Mesenchymal stem cell (in vitro differentiated cells and primary cell): ENCODE measurements at regions not wholly inside any gene's neighbourhood (a gene's known extent, or its start where the extent isn't known, plus 50 kb on each side); places are given as distances from the start of the nearest gene placed in this dataset.

Experiments used
- DNase-seq: peaks from one replicate; pipeline ENCODE4 v3.0.0-alpha.2; 2013
- H2AFZ ChIP-seq: one replicate; pipeline ENCODE4 v1.6.1; 2013; ENCODE audit warnings: low read depth, mild to moderate bottlenecking, control low read depth, inconsistent platforms, low read length, moderate library complexity
- H2AK5ac ChIP-seq: 2 replicates; pipeline ENCODE4 v1.6.1; 2013; ENCODE audit warnings: low read length, moderate library complexity, mild to moderate bottlenecking, inconsistent platforms; ENCODE audit not compliant: severe bottlenecking
- H2BK120ac ChIP-seq: one replicate; pipeline ENCODE4 v1.6.1; 2013; ENCODE audit warnings: low read depth, mild to moderate bottlenecking, inconsistent platforms, low read length, moderate library complexity
- H2BK12ac ChIP-seq, 2 experiments: one replicate each; pipeline ENCODE4 v1.6.1; 2013; ENCODE audit warnings: inconsistent platforms in 2 of 2, low read length in 2 of 2, mild to moderate bottlenecking in 2 of 2, moderate library complexity in 2 of 2, control low read depth in 1 of 2
- H2BK15ac ChIP-seq: one replicate; pipeline ENCODE4 v1.6.1; 2013; ENCODE audit warnings: mild to moderate bottlenecking, low read depth, inconsistent platforms; ENCODE audit not compliant: poor library complexity, severe bottlenecking
- H2BK5ac ChIP-seq: 2 replicates; pipeline ENCODE4 v1.6.1; 2013; ENCODE audit warnings: low read depth, mild to moderate bottlenecking, low read length, control low read depth, inconsistent platforms; ENCODE audit not compliant: poor library complexity, severe bottlenecking
- H3K14ac ChIP-seq, 2 experiments: one replicate each; pipeline ENCODE4 v1.6.1; 2013; ENCODE audit warnings: inconsistent platforms in 2 of 2, low read length in 2 of 2, control low read depth in 1 of 2, mild to moderate bottlenecking in 1 of 2, moderate library complexity in 1 of 2
- H3K18ac ChIP-seq, 2 experiments: one replicate each; pipeline ENCODE4 v1.6.1; 2013; ENCODE audit warnings: inconsistent platforms in 2 of 2, low read length in 2 of 2, control low read depth in 1 of 2, low read depth in 1 of 2, mild to moderate bottlenecking in 1 of 2
- H3K23ac ChIP-seq, 2 experiments: one replicate each; pipeline ENCODE4 v1.6.1; 2013; ENCODE audit warnings: inconsistent platforms in 2 of 2, low read length in 2 of 2, mild to moderate bottlenecking in 2 of 2, moderate library complexity in 2 of 2, control low read depth in 1 of 2
- H3K27ac ChIP-seq: 2 replicates; pipeline ENCODE4 v1.5.1; 2013; ENCODE audit warnings: mild to moderate bottlenecking, moderate library complexity, low read length, control low read depth, inconsistent platforms; ENCODE audit not compliant: poor library complexity, severe bottlenecking
- H3K27me3 ChIP-seq, 2 experiments: 2 replicates each; pipeline versions ENCODE4 v1.6.1 to v1.7.0; 2013; ENCODE audit warnings: low read length in 2 of 2, mild to moderate bottlenecking in 2 of 2, moderate library complexity in 2 of 2, control low read depth in 1 of 2, inconsistent platforms in 1 of 2; ENCODE audit not compliant: control insufficient read depth in 1 of 2, insufficient read depth in 1 of 2
- H3K36me3 ChIP-seq, 2 experiments: 2 replicates each; pipeline versions ENCODE4 v1.6.1 to v1.7.0; 2013; ENCODE audit warnings: low read length in 2 of 2, control low read depth in 1 of 2, inconsistent platforms in 1 of 2, low read depth in 1 of 2, mild to moderate bottlenecking in 1 of 2; ENCODE audit not compliant: insufficient read depth in 2 of 2, control insufficient read depth in 1 of 2
- H3K4ac ChIP-seq, 2 experiments: one replicate each; pipeline ENCODE4 v1.6.1; 2013; ENCODE audit warnings: inconsistent platforms in 2 of 2, low read length in 2 of 2, mild to moderate bottlenecking in 2 of 2, moderate library complexity in 2 of 2, control low read depth in 1 of 2, low read depth in 1 of 2
- H3K4me1 ChIP-seq: 2 replicates; pipeline ENCODE4 v1.6.1; 2013; ENCODE audit warnings: low read depth, low read length, control low read depth; ENCODE audit not compliant: control insufficient read depth, insufficient read depth
- H3K4me2 ChIP-seq: 2 replicates; pipeline ENCODE4 v1.6.1; 2013; ENCODE audit warnings: low read length, mild to moderate bottlenecking, inconsistent platforms; ENCODE audit not compliant: poor library complexity, severe bottlenecking
- H3K4me3 ChIP-seq, 2 experiments: 2 replicates each; pipeline versions ENCODE4 v1.5.1 to v1.7.0; 2013; ENCODE audit warnings: low read length in 2 of 2, mild to moderate bottlenecking in 2 of 2, control low read depth in 1 of 2, low read depth in 1 of 2; ENCODE audit not compliant: insufficient read depth in 1 of 2
- H3K79me1 ChIP-seq: replicated peaks from 2 replicates; pipeline ENCODE4 v1.6.1; 2013; ENCODE audit warnings: mild to moderate bottlenecking, control low read depth, low read length, inconsistent platforms; ENCODE audit not compliant: poor library complexity, severe bottlenecking
- H3K9ac ChIP-seq: 2 replicates; pipeline ENCODE4 v1.7.0; 2013; ENCODE audit warnings: mild to moderate bottlenecking, low read length, moderate library complexity
- H3K9me3 ChIP-seq: 2 replicates; pipeline ENCODE4 v1.7.0; 2013; ENCODE audit warnings: mild to moderate bottlenecking, low read length; ENCODE audit not compliant: control insufficient read depth
- H4K8ac ChIP-seq: one replicate; pipeline ENCODE4 v1.6.1; 2013; ENCODE audit warnings: inconsistent platforms, mild to moderate bottlenecking, low read length, moderate library complexity
- H4K91ac ChIP-seq: one replicate; pipeline ENCODE4 v1.6.1; 2013; ENCODE audit warnings: mild to moderate bottlenecking, low read length, inconsistent platforms
- WGBS: methylation state at CpG from one replicate; pipeline ENCODE4 v1.1.7; 2013; ENCODE audit warnings: mixed read lengths; 5-methylcytosine and 5-hydroxymethylcytosine counted together

DNA sequence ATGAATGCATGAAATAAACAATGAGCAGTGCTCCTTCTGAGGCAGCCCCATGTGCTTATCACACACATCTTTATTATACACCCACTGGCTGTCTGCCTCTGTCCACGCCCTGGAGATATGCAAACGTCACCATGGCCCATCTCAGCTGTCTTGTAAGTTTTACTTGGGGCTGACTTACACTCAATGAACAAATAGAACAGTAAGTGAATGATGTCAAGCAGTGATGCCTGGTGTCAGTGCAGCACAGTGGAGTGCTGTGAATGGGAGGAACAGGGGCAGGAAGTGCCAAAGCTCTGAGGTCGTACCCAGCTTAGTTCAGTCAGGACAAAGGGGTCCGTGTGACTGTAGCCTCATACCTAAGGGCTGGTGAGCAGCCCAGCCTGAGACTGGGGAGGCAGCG is 659.5 kb upstream of the HS6ST1 start:
- no peak overlapping the region for H3K27ac ChIP-seq
- H2BK120ac ChIP-seq, result no peak overlapping the region
- H2BK15ac ChIP-seq, result no peak overlapping the region
- no peak overlapping the region for H3K4ac ChIP-seq
- no peak overlapping the region for H2BK5ac ChIP-seq
- H2AFZ ChIP-seq, result no peak overlapping the region
- H3K9me3 ChIP-seq, result no peaks in the 10 kb centered on the region
- H3K18ac ChIP-seq, result no peak overlapping the region
- H4K91ac ChIP-seq, result no peak overlapping the region
- H3K4me3 ChIP-seq, result no peak overlapping the region
- H3K79me1 ChIP-seq, result no peaks in the 10 kb centered on the region
- no peak overlapping the region for H3K9ac ChIP-seq
- no peaks in the 10 kb centered on the region for H3K36me3 ChIP-seq
- H2AK5ac ChIP-seq, result no peak overlapping the region
- no peak overlapping the region for H3K23ac ChIP-seq
- 33% methylated on average over 5 of the region's 5 CpGs for WGBS
- no peak overlapping the region for H3K14ac ChIP-seq
- peak; percentile 6 for DNase-seq
- peaks cover 0 to 10% of the 10 kb centered on the region in 2 experiments for H3K27me3 ChIP-seq
- no peaks in the 10 kb centered on the region for H3K4me1 ChIP-seq
- H3K4me2 ChIP-seq, result no peak overlapping the region
- no peak overlapping the region for H2BK12ac ChIP-seq
- no peak overlapping the region for H4K8ac ChIP-seq

DNA sequence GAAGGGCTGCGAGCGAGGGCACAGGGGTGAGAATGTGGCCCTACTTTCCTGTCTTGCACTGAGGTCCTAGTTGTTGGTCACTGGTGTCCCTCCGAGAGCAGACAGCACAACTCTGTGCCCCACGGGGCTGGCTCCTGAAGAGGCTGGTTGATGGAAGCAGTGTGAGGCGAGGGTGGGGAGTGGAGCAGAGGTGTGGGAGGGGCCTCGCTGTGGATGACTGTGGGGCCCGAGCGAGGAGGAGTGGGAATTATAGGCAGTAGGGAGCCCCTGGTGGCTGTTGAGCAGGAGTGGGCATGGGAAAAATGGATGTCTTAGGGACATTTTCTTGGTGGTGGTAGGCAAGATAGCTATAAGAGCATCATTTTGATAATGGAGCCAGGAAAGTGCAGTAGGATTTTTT is 660.5 kb upstream of the HS6ST1 start:
- H3K4me3 ChIP-seq, result no peak overlapping the region
- no peak overlapping the region for H4K8ac ChIP-seq
- no peak overlapping the region for H3K4ac ChIP-seq
- H2BK12ac ChIP-seq, result no peak overlapping the region
- no peak overlapping the region for H3K4me2 ChIP-seq
- H2BK15ac ChIP-seq, result no peak overlapping the region
- H3K9me3 ChIP-seq, result no peaks in the 10 kb centered on the region
- peaks cover 0 to 10% of the 10 kb centered on the region in 2 experiments for H3K27me3 ChIP-seq
- no peak overlapping the region for H3K14ac ChIP-seq
- H3K23ac ChIP-seq, result no peak overlapping the region
- H2AFZ ChIP-seq, result no peak overlapping the region
- H3K18ac ChIP-seq, result no peak overlapping the region
- no peak overlapping the region for H3K27ac ChIP-seq
- H3K79me1 ChIP-seq, result no peaks in the 10 kb centered on the region
- H2BK120ac ChIP-seq, result no peak overlapping the region
- no peaks in the 10 kb centered on the region for H3K36me3 ChIP-seq
- H2AK5ac ChIP-seq, result no peak overlapping the region
- no peak overlapping the region for H2BK5ac ChIP-seq
- H4K91ac ChIP-seq, result no peak overlapping the region
- no peaks in the 10 kb centered on the region for H3K4me1 ChIP-seq
- no peak for DNase-seq
- WGBS, result 86% methylated on average over 8 of the region's 8 CpGs
- no peak overlapping the region for H3K9ac ChIP-seq

DNA sequence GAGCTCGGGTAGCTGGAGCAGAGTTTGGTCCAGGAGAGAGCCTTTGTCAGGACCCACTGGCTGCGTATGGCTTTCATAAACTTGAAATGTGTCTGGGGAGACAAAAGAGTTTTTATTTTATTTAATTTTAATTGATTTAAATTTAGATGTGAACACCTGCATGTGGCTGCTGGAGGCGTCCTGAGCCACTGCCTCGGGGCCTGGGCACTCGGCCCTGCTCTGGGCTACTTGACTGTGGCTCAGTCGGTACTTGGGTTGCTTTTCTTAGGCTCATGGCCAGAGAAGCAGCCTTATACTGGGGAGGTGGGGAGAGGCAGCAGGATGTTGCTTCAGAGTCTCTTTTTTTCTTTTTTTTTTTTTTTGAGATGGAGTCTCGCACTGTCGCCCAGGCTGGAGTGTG is 661.8 kb upstream of the HS6ST1 start:
- Histone ChIP-seq H4K91ac (no peak overlapping the region), H3K23ac (no peak overlapping the region), H2AFZ (no peak overlapping the region), H3K4ac (no peak overlapping the region), H3K4me3 (no peak overlapping the region), H3K4me1 (no peaks in the 10 kb centered on the region), H2AK5ac (no peak overlapping the region), H2BK120ac (no peak overlapping the region), H3K36me3 (no peaks in the 10 kb centered on the region), H3K9me3 (no peaks in the 10 kb centered on the region), H3K9ac (no peak overlapping the region), H2BK15ac (no peak overlapping the region), H4K8ac (no peak overlapping the region), H3K27me3 (peaks cover 0 to 12% of the 10 kb centered on the region in 2 experiments), H2BK5ac (no peak overlapping the region), H3K14ac (no peak overlapping the region), H3K79me1 (no peaks in the 10 kb centered on the region), H3K18ac (no peak overlapping the region), H3K27ac (no peak overlapping the region), H2BK12ac (no peak overlapping the region), H3K4me2 (no peak overlapping the region)
- WGBS, result 63% methylated on average over 5 of the region's 8 CpGs
- no peak for DNase-seq

DNA sequence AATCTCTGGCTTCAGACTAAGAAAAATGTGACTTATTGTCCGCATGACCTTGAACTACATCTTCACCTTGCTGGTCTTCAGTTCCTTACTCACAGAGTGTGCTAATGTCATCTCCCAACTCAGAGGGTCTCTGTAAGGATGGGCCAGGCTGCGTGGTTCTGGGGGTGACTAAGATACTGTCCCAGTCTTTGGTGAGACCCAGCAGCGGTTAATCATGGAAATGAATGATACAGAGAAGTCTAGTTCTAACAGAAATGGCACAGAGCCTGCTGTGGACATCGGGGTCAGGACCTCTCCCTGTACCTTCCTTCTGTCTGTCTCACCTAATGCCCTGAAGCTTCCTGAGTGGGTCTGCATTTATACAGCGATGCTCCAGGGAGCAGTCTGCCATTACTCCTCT is 662.7 kb upstream of the HS6ST1 start:
- Histone ChIP-seq H3K4me2 (no peak overlapping the region), H4K8ac (no peak overlapping the region), H3K14ac (no peak overlapping the region), H3K23ac (no peak overlapping the region), H2BK5ac (no peak overlapping the region), H2BK12ac (no peak overlapping the region), H2AFZ (no peak overlapping the region), H3K18ac (no peak overlapping the region), H3K27me3 (peaks cover 0 to 12% of the 10 kb centered on the region in 2 experiments), H3K27ac (no peak overlapping the region), H2BK15ac (no peak overlapping the region), H3K9me3 (no peaks in the 10 kb centered on the region), H3K4me1 (no peaks in the 10 kb centered on the region), H4K91ac (no peak overlapping the region), H3K4ac (no peak overlapping the region), H3K79me1 (no peaks in the 10 kb centered on the region), H2AK5ac (no peak overlapping the region), H3K4me3 (no peak overlapping the region), H3K9ac (no peak overlapping the region), H2BK120ac (no peak overlapping the region), H3K36me3 (no peaks in the 10 kb centered on the region)
- 69% methylated on average over 5 of the region's 5 CpGs for WGBS
- no peak for DNase-seq
